ENCODE measurements at regions not wholly inside any gene's neighbourhood (a gene's known extent, or its start where the extent isn't known, plus 50 kb on each side); places are given as distances from the start of the nearest gene placed in this dataset.
"Not testable (repeated sequence)": the region's sequence is repeated elsewhere in the genome, so short reads cannot be mapped to it uniquely, and the experiment has no call there.

DNA sequence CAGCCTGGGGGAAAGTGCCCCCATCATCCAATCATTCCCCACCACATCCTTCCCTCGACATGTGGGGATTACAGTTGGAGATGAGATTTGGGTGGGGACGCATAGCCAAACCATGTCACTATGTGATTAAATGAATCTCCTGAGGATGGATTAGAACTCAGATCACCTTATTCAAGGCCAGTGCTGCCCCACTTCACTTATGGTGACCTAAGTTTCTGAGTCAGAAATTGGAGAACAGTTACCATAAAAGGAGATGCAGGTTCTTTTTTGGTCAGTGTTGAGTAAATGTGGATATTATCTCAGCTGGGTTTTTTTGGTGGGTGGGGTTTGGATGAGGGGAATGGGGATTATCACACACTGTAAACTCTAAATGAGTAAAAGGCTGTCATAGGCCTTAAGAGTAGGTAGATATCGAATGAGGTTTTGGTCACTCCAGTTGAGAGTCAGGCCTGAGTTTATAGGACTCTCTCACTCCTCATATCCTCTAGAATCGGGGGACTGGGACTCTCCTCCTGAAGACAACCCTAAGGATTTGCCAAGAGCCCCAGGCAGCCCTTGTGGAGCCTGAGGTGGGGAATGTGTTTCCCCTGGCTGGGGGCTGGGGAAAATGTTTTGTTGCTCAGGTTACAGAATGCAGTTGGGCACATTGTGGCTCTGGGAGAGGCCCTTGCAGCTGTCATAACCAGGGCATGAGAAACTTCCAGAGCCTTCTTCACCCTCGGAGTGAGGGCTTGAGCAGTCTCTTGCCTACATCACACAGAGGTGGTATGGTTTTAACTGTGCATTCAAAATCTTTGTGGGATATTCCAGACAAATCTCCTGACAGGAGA, 213.0 kb downstream of the BAMBI start:
- DNase-seq (ENCODE audit: extremely low spot score, insufficient read length, low read depth) = no peak
- no peak for FAIRE-seq

- DNase-seq (ENCODE audit: extremely low spot score, insufficient read length, low read depth) (no peak), FAIRE-seq (no peak)
These were observed 213.9 kb downstream of the BAMBI start for GRCh38 chr10:28891058-28891713.

- FAIRE-seq (no peak), DNase-seq (ENCODE audit: extremely low spot score, insufficient read length, low read depth) (no peak)
These were observed 215.7 kb downstream of the BAMBI start for GRCh38 chr10:28892818-28893547.

DNA sequence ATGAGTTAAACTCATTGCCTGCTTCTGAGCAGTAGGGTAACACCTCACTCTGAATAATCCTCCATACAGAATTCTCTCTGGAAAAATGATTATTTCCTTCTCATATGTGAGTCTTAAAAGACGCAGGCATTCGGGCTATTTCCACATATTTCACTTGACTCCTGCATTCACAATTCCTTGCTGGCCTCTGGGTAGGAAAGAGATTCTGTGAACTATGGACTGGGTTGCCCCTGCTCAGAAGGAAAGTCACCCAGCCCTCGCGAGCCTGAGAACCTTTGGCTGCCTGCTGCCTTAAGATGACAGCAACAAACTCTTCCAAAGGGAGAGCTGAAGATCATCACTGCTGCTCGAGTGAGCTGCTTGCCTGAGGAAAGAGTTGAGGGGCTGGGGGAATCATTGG, 216.8 kb downstream of the BAMBI start:
- FAIRE-seq (no peak), DNase-seq (ENCODE audit: extremely low spot score, insufficient read length, low read depth) (no peak)

GRCh38 chr10:28895671-28896070, 218.3 kb downstream of the BAMBI start:
- DNase-seq (ENCODE audit: extremely low spot score, insufficient read length, low read depth); FAIRE-seq: not testable (repeated sequence)

DNA sequence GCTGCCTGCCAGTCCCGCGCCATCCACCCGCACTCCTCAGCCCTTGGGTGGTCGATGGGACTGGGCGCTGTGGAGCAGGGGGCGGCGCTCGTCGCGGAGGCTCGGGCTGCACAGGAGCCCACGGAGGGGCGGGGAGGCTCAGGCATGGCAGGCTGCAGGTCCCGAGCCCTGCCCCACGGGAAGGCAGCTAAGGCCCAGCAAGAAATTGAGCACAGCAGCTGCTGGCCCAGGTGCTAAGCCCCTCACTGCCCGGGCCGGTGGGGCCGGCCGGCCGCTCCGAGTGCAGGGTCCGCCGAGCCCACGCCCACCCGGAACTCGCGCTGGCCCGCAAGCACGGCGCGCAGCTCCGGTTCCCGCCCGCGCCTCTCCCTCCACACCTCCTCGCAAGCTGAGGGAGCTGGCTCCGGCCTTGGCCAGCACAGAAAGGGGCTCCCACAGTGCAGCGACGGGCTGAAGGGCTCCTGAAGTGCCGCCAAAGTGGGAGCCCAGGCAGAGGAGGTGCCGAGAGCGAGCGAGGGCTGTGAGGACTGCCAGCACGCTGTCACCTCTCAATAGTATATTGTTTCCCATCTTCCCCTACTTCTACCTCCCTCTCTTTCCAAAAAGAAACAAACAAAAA, 219.6 kb downstream of the BAMBI start:
- not testable (repeated sequence) for FAIRE-seq; DNase-seq (ENCODE audit: extremely low spot score, insufficient read length, low read depth)

DNA sequence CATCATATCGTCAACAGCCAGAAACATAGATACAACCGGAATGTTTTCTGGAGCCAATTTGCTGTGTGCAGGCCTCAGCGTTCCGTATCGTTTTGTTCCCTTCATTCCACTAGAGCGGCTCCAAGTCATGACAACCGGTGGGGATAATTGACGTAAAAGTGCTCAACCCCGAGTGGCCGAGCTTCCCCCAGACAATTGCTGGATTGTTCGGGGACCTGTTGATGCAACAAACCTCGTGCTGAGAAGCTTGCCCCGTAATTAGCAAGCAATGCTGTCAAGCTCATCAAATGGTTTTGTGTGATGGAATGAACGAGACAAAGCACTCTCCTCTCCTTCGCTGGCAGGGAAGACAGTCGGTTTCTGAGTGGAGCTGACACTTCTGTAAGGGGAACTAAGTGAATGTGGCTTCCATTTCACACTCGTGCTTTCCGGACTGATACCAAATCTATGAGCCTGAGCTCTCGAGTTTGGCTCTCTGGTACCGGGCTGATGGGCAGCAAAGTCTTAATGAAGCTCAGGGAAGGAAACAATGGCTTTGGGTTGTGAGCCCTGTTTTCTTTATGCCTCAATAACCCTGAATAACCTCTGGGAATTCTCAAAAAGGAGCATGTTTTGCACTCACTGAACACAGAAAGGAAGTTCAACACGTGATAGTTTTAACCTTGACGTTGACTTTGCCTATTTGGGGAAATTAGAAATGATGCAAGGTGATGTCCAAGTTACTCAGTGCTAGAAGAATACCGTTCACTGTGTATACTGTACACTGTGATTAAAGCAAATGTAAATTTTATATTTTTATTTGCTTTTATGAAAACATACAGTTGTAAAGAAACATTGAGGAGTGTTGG, 220.5 kb downstream of the BAMBI start:
- FAIRE-seq = no peak
- DNase-seq (ENCODE audit: extremely low spot score, insufficient read length, low read depth) = no peak

DNA sequence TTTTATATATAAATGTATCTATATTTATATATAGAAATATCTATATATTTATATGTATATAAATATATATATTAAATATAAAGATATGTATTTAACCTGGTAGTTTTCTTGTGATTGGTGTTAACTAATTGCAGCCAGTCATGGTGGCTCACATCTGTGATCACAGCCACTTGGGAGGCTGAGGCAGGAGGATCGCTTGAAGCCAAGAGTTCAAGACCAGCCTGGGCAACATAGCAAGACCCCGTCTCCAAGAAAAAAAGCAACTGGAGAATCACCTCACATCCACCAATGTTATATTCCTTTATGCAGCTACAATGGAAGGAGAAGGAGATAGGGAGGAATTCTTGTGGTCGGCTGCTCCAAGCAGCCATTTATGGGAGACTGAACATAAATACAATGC, 224.9 kb downstream of the BAMBI start:
- DNase-seq (ENCODE audit: extremely low spot score, insufficient read length, low read depth) = no peak
- FAIRE-seq = no peak

- no peak for DNase-seq (ENCODE audit: extremely low spot score, insufficient read length, low read depth)
- FAIRE-seq = no peak
These were observed 225.7 kb downstream of the BAMBI start for GRCh38 chr10:28903063-28903462.

DNA sequence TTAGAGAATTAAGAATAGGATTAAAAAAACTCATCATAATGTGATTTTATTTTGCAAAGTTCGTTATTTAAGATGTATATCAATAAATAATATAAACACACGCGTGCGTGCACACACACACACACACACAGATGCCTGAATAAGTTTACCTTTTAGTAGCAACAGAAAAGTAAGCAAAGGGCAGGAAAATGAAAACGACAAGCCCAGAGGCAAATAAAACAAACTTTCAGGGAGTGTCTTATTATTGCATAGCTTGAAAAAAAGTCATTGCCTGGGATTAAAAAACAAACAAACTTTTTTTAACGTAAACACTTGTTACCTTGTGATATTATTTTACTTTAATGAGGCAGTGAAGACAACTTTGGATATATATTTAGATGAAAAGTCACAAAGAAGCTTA, 226.4 kb downstream of the BAMBI start:
- DNase-seq (ENCODE audit: extremely low spot score, insufficient read length, low read depth) (no peak), FAIRE-seq (no peak)

- FAIRE-seq (no peak), DNase-seq (ENCODE audit: extremely low spot score, insufficient read length, low read depth) (no peak)
These were observed 228.1 kb downstream of the BAMBI start for GRCh38 chr10:28905371-28905770.

DNA sequence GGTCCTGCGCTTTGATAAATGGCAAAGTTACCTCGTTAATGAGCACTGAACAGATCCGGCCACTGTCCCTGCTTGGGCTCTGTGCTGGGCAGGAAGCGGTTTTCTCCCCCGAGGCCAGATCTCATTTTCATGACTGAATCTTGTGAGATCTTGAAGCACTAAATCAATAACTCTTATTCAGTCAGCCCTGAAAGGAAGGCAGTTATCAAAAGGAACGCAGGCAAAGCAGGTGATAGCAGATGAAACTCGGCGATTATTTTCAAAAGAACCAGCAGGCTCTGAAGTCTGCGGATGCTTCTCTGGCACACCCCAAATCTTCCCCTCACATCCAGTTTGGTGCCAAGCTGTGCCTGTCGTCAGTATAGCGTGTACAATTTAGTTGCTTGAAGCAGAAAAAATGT, 228.7 kb downstream of the BAMBI start:
- FAIRE-seq (no peak), DNase-seq (ENCODE audit: extremely low spot score, insufficient read length, low read depth) (no peak)

GRCh38 chr10:28906415-28906814, 229.1 kb downstream of the BAMBI start:
- no peak for FAIRE-seq

DNA sequence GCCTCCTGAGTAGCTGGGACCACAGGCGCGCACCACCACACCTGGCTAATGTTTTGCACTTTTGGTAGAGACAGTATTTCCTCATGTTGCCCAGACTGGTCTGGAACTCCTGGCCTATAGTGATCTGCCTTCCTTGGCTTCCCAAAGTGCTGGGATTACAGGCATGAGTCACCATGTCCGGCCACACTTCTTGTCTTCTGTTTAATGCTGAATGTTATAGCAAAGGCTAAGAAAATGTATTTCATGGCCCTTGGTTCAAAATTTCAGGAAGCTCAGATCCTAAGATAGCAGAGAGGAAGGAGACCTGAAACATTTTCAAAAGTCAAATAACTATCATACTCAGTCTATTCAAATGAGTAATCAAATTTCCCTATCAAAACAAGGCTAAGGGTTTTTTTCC, 229.6 kb downstream of the BAMBI start:
- DNase-seq (ENCODE audit: extremely low spot score, insufficient read length, low read depth) (no peak), FAIRE-seq (no peak)

More at GRCh38 chr10:28906415-28906814, 229.1 kb downstream of the BAMBI start:
- DNase-seq (ENCODE audit: extremely low spot score, insufficient read length, low read depth) = no peak

- FAIRE-seq (no peak), DNase-seq (ENCODE audit: extremely low spot score, insufficient read length, low read depth) (no peak)
These were observed 232.6 kb downstream of the BAMBI start for GRCh38 chr10:28909875-28910274.

DNA sequence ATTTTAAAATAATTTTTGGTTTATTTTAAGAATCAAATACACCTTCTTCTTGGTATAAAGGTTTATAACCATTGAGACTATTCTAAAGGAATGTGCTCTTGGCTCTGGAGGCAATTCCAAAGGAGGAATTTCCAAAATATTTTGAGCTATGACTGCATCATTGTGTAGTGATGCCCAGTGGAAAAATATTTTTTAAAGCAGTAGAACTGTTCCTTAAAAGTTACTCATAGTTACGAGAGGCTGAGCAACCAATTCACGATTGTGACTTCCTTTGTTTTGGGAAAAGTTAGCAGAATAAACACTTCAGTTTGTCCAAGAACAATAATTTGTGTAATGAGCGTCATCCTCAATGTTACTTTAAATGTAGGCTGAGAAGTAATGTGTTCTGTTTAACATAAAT, 233.6 kb downstream of the BAMBI start:
- no peak for FAIRE-seq
- DNase-seq (ENCODE audit: extremely low spot score, insufficient read length, low read depth) = no peak

DNA sequence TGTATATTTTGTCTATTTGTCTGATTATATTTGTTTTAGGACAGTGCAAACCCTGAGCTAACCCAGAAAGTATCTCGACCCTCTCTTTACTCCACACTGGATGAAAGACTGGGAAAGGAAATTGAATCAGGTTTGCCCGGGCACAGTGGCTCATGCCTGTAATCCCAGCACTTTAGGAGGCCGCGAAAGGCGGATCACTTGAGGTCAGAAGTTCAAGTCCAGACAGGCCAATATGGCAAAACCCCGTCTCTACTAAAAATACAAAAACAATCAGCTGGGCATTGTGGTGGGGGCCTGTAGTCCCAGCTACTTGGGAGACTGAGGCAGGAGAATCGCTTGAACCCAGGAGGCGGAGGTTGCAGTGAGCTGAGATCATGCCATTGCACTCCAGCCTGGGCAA, 234.2 kb downstream of the BAMBI start:
- FAIRE-seq; DNase-seq (ENCODE audit: extremely low spot score, insufficient read length, low read depth): not testable (repeated sequence)

DNA sequence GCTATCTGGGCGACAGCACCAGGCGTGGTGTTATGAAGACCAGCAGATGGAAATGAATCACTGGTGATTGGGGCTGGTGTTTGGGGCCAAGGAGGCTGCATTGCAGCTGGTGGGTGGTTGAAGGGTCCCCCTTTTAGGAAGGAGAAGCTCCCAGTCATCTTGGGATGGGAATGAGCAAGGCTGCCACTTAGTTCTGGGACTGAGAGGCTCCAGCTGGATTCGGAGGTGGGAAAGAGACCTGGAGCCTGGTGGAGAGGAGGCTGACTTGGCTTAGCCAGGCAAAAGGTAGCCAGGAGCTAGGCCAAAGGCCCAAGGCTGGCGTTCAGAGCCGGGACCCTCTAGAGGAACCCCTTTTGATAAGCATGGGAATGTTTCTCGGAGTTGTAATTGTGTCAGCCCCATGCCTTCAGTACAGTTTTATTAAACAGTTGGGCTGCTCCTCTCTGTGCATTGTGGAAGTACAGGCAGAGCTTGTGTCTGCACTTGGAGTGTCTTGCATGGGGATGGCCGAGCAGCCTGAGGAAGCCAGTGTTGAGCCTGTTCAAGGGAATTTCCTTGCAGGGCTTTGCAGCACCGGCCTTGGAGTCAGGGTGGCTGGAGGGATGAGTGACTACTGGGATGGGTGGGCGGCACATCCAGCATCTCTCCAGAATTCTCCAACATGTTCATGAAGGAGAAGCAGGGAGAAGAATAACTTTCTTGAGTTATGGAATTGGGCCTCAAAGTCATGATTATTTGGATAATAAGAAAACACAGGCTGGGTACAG, 234.9 kb downstream of the BAMBI start:
- DNase-seq (ENCODE audit: extremely low spot score, insufficient read length, low read depth) (no peak), FAIRE-seq (no peak)
